ENCODE measurements at regions not wholly inside any gene's neighbourhood (a gene's known extent, or its start where the extent isn't known, plus 50 kb on each side); places are given as distances from the start of the nearest gene placed in this dataset.

DNA sequence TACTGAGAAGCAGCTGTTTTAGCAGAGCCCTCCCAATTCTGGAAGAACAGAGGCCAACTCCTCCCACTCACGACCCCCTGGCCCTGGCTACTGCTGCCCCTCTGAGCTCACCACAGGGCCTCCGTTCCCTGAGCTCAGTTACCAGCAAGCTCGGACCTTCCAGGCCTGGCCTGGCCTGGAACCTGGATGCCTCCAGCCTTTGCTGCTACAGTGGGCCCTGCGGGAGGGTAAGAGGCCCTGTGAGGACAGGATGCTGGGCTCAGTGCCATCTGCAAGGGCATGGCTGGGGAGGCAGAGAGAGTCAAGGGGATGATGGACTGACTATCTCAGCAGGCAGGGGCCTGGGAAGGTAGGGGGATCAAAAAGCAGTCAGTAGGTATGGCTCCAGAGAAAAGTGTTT lies 209.9 kb upstream of the NCAM1 start:
- DNase-seq (ENCODE audit: low spot score in 2 of 2) = no peak
- Histone ChIP-seq H3K4me1 (no peaks in the 10 kb centered on the region), H3K27me3 (no peaks in the 10 kb centered on the region), H3K27ac (no peak overlapping the region), H3K4me3 (no peak overlapping the region), H3K9me3 (no peaks in the 10 kb centered on the region), H3K36me3 (no peaks in the 10 kb centered on the region)
- intact Hi-C loops (cut with DNase I; ENCODE audit: low total_unique reads) = no loop called here
- TF ChIP-seq, protein P1, sequence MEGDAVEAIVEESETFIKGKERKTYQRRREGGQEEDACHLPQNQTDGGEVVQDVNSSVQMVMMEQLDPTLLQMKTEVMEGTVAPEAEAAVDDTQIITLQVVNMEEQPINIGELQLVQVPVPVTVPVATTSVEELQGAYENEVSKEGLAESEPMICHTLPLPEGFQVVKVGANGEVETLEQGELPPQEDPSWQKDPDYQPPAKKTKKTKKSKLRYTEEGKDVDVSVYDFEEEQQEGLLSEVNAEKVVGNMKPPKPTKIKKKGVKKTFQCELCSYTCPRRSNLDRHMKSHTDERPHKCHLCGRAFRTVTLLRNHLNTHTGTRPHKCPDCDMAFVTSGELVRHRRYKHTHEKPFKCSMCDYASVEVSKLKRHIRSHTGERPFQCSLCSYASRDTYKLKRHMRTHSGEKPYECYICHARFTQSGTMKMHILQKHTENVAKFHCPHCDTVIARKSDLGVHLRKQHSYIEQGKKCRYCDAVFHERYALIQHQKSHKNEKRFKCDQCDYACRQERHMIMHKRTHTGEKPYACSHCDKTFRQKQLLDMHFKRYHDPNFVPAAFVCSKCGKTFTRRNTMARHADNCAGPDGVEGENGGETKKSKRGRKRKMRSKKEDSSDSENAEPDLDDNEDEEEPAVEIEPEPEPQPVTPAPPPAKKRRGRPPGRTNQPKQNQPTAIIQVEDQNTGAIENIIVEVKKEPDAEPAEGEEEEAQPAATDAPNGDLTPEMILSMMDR (IDR thresholded peaks at IDR 0.05) = no peak
- TF ChIP-seq POLR2AphosphoS5 (IDR thresholded peaks at IDR 0.05) (no peak), POLR2A (IDR thresholded peaks at IDR 0.05) (no peak)

DNA sequence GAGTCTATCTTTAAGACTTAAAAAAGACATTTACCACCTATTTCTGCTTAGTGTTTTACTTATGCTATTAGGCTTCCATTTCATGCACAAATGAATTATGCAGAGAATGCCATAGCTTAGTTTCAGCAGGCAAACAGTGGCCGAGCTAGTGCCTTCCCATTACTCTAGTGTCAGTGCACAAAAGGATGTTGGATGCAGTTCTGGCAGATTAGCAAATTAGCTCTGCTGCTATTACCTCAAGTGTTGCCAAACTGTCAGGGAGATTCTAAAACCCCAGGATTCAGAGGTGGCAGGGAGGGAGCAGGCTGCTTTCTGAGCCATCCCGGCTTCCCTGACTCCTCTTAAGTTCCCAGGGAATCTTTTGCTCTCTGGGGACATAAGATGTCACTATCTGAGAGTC lies 209.4 kb upstream of the NCAM1 start:
- Histone ChIP-seq H3K27ac (no peak overlapping the region), H3K27me3 (no peaks in the 10 kb centered on the region), H3K4me1 (no peaks in the 10 kb centered on the region), H3K4me3 (no peak overlapping the region), H3K36me3 (no peaks in the 10 kb centered on the region), H3K9me3 (no peaks in the 10 kb centered on the region)
- intact Hi-C loops (cut with DNase I; ENCODE audit: low total_unique reads) = no loop called here
- TF ChIP-seq, protein P1 (IDR thresholded peaks at IDR 0.05) = no peak
- TF ChIP-seq POLR2AphosphoS5 (IDR thresholded peaks at IDR 0.05) (no peak), POLR2A (IDR thresholded peaks at IDR 0.05) (no peak)
- DNase-seq (ENCODE audit: low spot score in 2 of 2) = no peak

DNA sequence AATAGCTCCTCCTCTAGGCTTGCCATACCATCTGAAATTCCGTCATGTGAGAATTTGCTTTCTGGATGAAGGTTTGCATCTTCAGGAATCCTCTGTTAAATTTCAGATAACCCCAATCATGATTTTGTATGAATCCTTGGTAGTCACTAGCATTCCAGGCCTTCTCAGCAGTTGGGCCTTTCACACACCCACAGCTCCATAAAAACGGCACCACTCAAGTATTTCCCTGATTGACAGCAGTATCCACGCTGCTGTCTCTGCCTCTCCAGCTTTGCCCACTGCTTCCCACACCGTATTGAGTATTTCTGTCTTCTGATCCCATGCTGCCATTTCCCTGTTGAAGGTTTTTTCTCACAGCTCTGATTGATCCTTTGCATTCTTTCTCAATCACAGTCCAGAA lies 208.7 kb upstream of the NCAM1 start:
- no peak for DNase-seq (ENCODE audit: low spot score in 2 of 2)
- TF ChIP-seq POLR2A (IDR thresholded peaks at IDR 0.05) = no peak
- no peak for TF ChIP-seq POLR2AphosphoS5 (IDR thresholded peaks at IDR 0.05)
- TF ChIP-seq, protein P1 (IDR thresholded peaks at IDR 0.05) = no peak
- intact Hi-C loops (cut with DNase I; ENCODE audit: low total_unique reads) = no loop called here
- no peaks in the 10 kb centered on the region for H3K36me3 ChIP-seq
- H3K27me3 ChIP-seq = no peaks in the 10 kb centered on the region
- no peak overlapping the region for H3K4me3 ChIP-seq
- H3K27ac ChIP-seq = no peak overlapping the region
- no peaks in the 10 kb centered on the region for H3K9me3 ChIP-seq
- no peaks in the 10 kb centered on the region for H3K4me1 ChIP-seq

DNA sequence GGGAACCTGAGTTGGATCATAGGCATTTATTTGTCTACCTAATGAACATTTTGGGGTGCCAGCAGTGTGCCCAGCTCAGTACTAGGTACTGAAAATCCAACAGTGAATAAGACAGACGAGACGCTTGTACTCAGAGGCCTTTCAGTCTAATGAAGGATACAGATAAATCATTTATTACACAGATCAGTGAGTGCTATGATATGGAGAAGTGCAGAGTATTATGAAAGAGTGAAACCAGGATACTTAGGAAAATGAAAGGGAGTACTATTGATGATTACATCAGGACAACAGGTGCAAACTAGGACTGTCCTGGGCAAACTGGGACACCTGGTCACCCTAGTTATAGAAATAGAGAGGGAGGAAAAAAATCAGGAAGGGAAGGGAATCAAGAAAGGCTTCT lies 207.5 kb upstream of the NCAM1 start:
- TF ChIP-seq POLR2A (IDR thresholded peaks at IDR 0.05) = no peak
- no peak for TF ChIP-seq POLR2AphosphoS5 (IDR thresholded peaks at IDR 0.05)
- TF ChIP-seq, protein P1 (IDR thresholded peaks at IDR 0.05) = no peak
- intact Hi-C loops (cut with DNase I; ENCODE audit: low total_unique reads) = no loop called here

DNA sequence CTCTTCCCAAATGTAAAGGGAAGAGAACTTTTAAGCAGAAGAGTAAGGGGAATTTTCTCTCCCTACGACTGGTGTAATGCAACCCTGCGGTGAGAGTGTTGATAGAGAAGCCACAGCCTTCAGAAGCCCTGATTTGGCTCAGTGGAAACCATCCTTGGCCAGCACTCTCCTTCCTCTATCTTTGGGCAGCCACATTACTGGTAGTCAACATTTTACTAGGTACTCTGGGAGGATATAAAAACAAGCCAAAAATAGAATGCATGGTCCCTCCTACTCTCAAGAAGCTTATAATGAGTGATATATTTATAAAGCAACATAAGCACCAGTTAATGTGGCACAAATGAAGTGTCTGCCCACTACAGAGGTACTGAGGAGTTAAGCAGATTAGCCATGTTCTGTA lies 201.8 kb upstream of the NCAM1 start:
- Histone ChIP-seq H3K4me1 (no peaks in the 10 kb centered on the region), H3K27ac (no peak overlapping the region), H3K4me3 (no peak overlapping the region), H3K27me3 (no peaks in the 10 kb centered on the region), H3K36me3 (no peaks in the 10 kb centered on the region), H3K9me3 (no peaks in the 10 kb centered on the region)
- no peak for DNase-seq (ENCODE audit: low spot score in 2 of 2)
- TF ChIP-seq, protein P1 (IDR thresholded peaks at IDR 0.05) = no peak
- no peak for TF ChIP-seq POLR2AphosphoS5 (IDR thresholded peaks at IDR 0.05)
- no peak for TF ChIP-seq POLR2A (IDR thresholded peaks at IDR 0.05)
- intact Hi-C loops (cut with DNase I; ENCODE audit: low total_unique reads) = no loop called here

More for the DNA sequence above, 207.5 kb upstream of the NCAM1 start:
- H3K4me3 ChIP-seq = no peak overlapping the region
- H3K36me3 ChIP-seq = no peaks in the 10 kb centered on the region
- H3K27ac ChIP-seq = no peak overlapping the region
- H3K9me3 ChIP-seq = no peaks in the 10 kb centered on the region
- H3K4me1 ChIP-seq = no peaks in the 10 kb centered on the region
- DNase-seq (ENCODE audit: low spot score in 2 of 2) = no peak
- no peaks in the 10 kb centered on the region for H3K27me3 ChIP-seq

Data from breast epithelium (tissue), 4 donors.